Muscle of leg (tissue), 3 donors: ENCODE measurements at regions not wholly inside any gene's neighbourhood (a gene's known extent, or its start where the extent isn't known, plus 50 kb on each side); places are given as distances from the start of the nearest gene placed in this dataset.
"Not testable (repeated sequence)": the region's sequence is repeated elsewhere in the genome, so short reads cannot be mapped to it uniquely, and the experiment has no call there.

Experiments used
- DNase-seq: peaks from one replicate; pipeline ENCODE4 v3.0.0; 2013
- H3K27ac ChIP-seq: one replicate; pipeline ENCODE4 v1.5.1; 2013; ENCODE audit warnings: mild to moderate bottlenecking, low read length, control low read depth
- H3K27me3 ChIP-seq: one replicate; pipeline ENCODE4 v1.6.1; 2013; ENCODE audit warnings: low read length; ENCODE audit not compliant: control insufficient read depth, insufficient read depth
- H3K36me3 ChIP-seq: one replicate; pipeline ENCODE4 v1.6.1; 2013; ENCODE audit warnings: low read length; ENCODE audit not compliant: control insufficient read depth, insufficient read depth
- H3K4me1 ChIP-seq: one replicate; pipeline ENCODE4 v1.6.1; 2013; ENCODE audit warnings: low read length; ENCODE audit not compliant: control insufficient read depth, insufficient read depth
- H3K4me3 ChIP-seq: one replicate; pipeline ENCODE4 v1.5.1; 2013; ENCODE audit warnings: low read length, control low read depth
- H3K9me3 ChIP-seq: replicated peaks from 2 replicates; pipeline ENCODE4 v1.6.1; 2013; ENCODE audit warnings: low read depth, low read length; ENCODE audit not compliant: control insufficient read depth
- whole genome bisulfite sequencing: methylation state at CpG from one replicate; pipeline ENCODE4 v1.1.5; 2013; ENCODE audit warnings: missing lambda C conversion rate; ENCODE audit not compliant: insufficient coverage; 5-methylcytosine and 5-hydroxymethylcytosine counted together

- no peak overlapping the region for H3K4me3 ChIP-seq
- peak overlapping the region; percentile 5 for H3K27ac ChIP-seq
- no peaks in the 10 kb centered on the region for H3K9me3 ChIP-seq
- WGBS: no CpG with 5 or more reads among the region's 4 CpGs
- no peaks in the 10 kb centered on the region for H3K27me3 ChIP-seq
- peak; percentile 66 for DNase-seq
- H3K4me1 ChIP-seq: no peaks in the 10 kb centered on the region
- H3K36me3 ChIP-seq: no peaks in the 10 kb centered on the region
These were observed 119.8 kb downstream of the TPR start for GRCh38 chr1:186255266-186255665.

GRCh38 chr1:186250529-186250928 lies 124.5 kb downstream of the TPR start:
- no peak for DNase-seq
- WGBS: no CpG with 5 or more reads among the region's 1 CpG

DNA sequence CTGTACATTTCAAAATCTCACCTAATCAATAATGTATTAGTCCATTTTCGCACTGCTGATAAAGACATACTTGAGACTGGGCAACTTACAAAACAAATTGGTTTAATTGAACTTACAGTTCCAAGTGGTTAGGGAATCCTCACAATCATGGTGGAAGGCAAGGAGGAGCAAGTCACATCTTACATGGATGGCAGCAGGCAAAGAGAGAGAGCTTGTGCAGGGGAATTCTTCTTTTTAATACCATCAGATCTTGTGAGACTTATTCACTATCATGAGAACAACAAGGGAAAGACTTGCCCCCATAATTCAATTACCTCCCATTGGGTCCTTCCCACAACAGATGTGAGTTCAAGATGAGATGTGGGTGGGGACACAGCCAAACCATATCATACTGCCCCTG lies 126.4 kb downstream of the TPR start:
- H3K36me3 ChIP-seq, H3K27me3 ChIP-seq, DNase-seq, H3K9me3 ChIP-seq, H3K4me3 ChIP-seq, H3K4me1 ChIP-seq, H3K27ac ChIP-seq: not testable (repeated sequence)
- no CpG with 5 or more reads among the region's 1 CpG for WGBS

More at GRCh38 chr1:186250529-186250928, 124.5 kb downstream of the TPR start:
- Histone ChIP-seq H3K9me3 (no peaks in the 10 kb centered on the region), H3K27ac (no peak overlapping the region), H3K36me3 (no peaks in the 10 kb centered on the region), H3K4me1 (no peaks in the 10 kb centered on the region), H3K4me3 (no peak overlapping the region), H3K27me3 (no peaks in the 10 kb centered on the region)

GRCh38 chr1:186244825-186245224 lies 130.2 kb downstream of the TPR start:
- H3K4me3 ChIP-seq: no peak overlapping the region
- DNase-seq: no peak
- 71% methylated on average over 6 of the region's 6 CpGs for WGBS
- no peaks in the 10 kb centered on the region for H3K36me3 ChIP-seq
- H3K9me3 ChIP-seq: no peaks in the 10 kb centered on the region
- H3K27ac ChIP-seq: no peak overlapping the region
- H3K27me3 ChIP-seq: no peaks in the 10 kb centered on the region
- no peaks in the 10 kb centered on the region for H3K4me1 ChIP-seq
